GM20000 (cell line): ENCODE measurements at regions not wholly inside any gene's neighbourhood (a gene's known extent, or its start where the extent isn't known, plus 50 kb on each side); places are given as distances from the start of the nearest gene placed in this dataset.
"Not testable (repeated sequence)": the region's sequence is repeated elsewhere in the genome, so short reads cannot be mapped to it uniquely, and the experiment has no call there.

Experiments
- DNase-seq: peaks from one replicate; pipeline ENCODE4 v3.0.0; 2012; ENCODE audit warnings: low spot score
- TF ChIP-seq, protein P1 (sequence below): IDR thresholded peaks from 2 replicates; pipeline ENCODE4 v1.5.1; 2012; ENCODE audit warnings: mild to moderate bottlenecking, control low read depth; ENCODE audit errors: extremely low read depth, missing control alignments

- DNase-seq: no peak
- TF ChIP-seq, protein P1, sequence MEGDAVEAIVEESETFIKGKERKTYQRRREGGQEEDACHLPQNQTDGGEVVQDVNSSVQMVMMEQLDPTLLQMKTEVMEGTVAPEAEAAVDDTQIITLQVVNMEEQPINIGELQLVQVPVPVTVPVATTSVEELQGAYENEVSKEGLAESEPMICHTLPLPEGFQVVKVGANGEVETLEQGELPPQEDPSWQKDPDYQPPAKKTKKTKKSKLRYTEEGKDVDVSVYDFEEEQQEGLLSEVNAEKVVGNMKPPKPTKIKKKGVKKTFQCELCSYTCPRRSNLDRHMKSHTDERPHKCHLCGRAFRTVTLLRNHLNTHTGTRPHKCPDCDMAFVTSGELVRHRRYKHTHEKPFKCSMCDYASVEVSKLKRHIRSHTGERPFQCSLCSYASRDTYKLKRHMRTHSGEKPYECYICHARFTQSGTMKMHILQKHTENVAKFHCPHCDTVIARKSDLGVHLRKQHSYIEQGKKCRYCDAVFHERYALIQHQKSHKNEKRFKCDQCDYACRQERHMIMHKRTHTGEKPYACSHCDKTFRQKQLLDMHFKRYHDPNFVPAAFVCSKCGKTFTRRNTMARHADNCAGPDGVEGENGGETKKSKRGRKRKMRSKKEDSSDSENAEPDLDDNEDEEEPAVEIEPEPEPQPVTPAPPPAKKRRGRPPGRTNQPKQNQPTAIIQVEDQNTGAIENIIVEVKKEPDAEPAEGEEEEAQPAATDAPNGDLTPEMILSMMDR: no peak
Measured at GRCh38 chr12:34407813-34408212, 385.5 kb downstream of the ALG10 start.

GRCh38 chr12:34431509-34431908 lies 409.2 kb downstream of the ALG10 start:
- DNase-seq: not testable (repeated sequence)
